GM12878 (cell line): ENCODE measurements at regions not wholly inside any gene's neighbourhood (a gene's known extent, or its start where the extent isn't known, plus 50 kb on each side); places are given as distances from the start of the nearest gene placed in this dataset.

Experiments used
- ATAC-seq: fragments of 200-7000 bp; cut with Tn5 transposase; 3 replicates; pipeline ENCODE4 v1.9.1; 2020; ENCODE audit warnings: mild to moderate bottlenecking, moderate library complexity
- BruUV-seq: library from RNA; stranded (reverse); fragments of 400-500 nt; replicated peaks from 2 replicates; lab custom pipeline; 2021; lab: Mats Ljungman, UMichigan
- CTCF ChIA-PET: fragments of 300-600 bp; sonication (Branson Sonifier 250); formaldehyde crosslinking; extraction: SDS; loops from one replicate; lab custom pipeline; 2021; ENCODE audit warnings: inconsistent platforms; lab: Yijun Ruan, JAX
- POLR2A ChIA-PET: fragments of 350-600 bp; formaldehyde crosslinking; extraction: SDS; loops from one replicate; lab custom pipeline; 2021; ENCODE audit warnings: inconsistent platforms; lab: Charles Lee
- RAD21 ChIA-PET: fragments of 300-600 bp; sonication (Branson Sonifier 250); formaldehyde crosslinking; loops from one replicate; lab custom pipeline; 2023; ENCODE audit warnings: antibody characterized with exemption; ENCODE audit not compliant: unreplicated experiment; lab: Charles Lee
- SMC1A ChIA-PET: fragments of 300-600 bp; sonication (Branson Sonifier 250); formaldehyde crosslinking; loops from one replicate; lab custom pipeline; 2023; ENCODE audit not compliant: unreplicated experiment, uncharacterized antibody; lab: Charles Lee
- DNase-seq: peaks from one replicate; pipeline ENCODE4 v3.0.0-alpha.2; 2011; ENCODE audit warnings: low read depth, low spot score
- FAIRE-seq: peaks from 3 replicates; lab custom pipeline; 2011; peaks lifted over from hg19 to GRCh38; lab: Jason Lieb, UNC
- H2AFZ ChIP-seq: 2 replicates; pipeline ENCODE4 v1.6.0; 2011; ENCODE audit warnings: low read depth, low read length, control low read depth; ENCODE audit not compliant: control insufficient read depth
- H3K27ac ChIP-seq: 2 replicates; pipeline ENCODE4 v1.5.1; 2011; ENCODE audit warnings: control low read depth; ENCODE audit not compliant: control insufficient read depth, insufficient read depth
- H3K27me3 ChIP-seq, 2 experiments: replicated peaks in 1 of 2; 2 replicates each; pipeline versions ENCODE4 v1.6.0 to v1.6.1; 2011; ENCODE audit warnings: low read length in 1 of 2; ENCODE audit not compliant: control insufficient read depth in 2 of 2, insufficient read depth in 2 of 2
- H3K36me3 ChIP-seq, 2 experiments: 2 replicates each; pipeline ENCODE4 v1.5.1; 2011; ENCODE audit warnings: low read length in 1 of 2; ENCODE audit not compliant: control insufficient read depth in 2 of 2, insufficient read depth in 2 of 2
- H3K4me1 ChIP-seq: 2 replicates; pipeline ENCODE4 v1.6.1; 2011; ENCODE audit warnings: mild to moderate bottlenecking, low read length, moderate library complexity, mixed read lengths; ENCODE audit not compliant: control insufficient read depth, insufficient read depth
- H3K4me2 ChIP-seq: 2 replicates; pipeline ENCODE4 v1.6.0; 2011; ENCODE audit warnings: control low read depth; ENCODE audit not compliant: control insufficient read depth, insufficient read depth
- H3K4me3 ChIP-seq: fragments of 200-600 bp; sonication (generic); 2 replicates; pipeline ENCODE4 v1.5.1; 2016
- H3K79me2 ChIP-seq: 2 replicates; pipeline ENCODE4 v1.6.0; 2011; ENCODE audit warnings: low read length; ENCODE audit not compliant: control insufficient read depth, insufficient read depth
- H3K9ac ChIP-seq: 2 replicates; pipeline ENCODE4 v1.8.0; 2011; ENCODE audit warnings: low read length, control low read depth, mixed read lengths; ENCODE audit not compliant: control insufficient read depth, insufficient read depth
- H3K9me3 ChIP-seq: replicated peaks from 3 replicates; pipeline ENCODE4 v1.5.1; 2011; ENCODE audit warnings: mild to moderate bottlenecking, low read length; ENCODE audit not compliant: control insufficient read depth, insufficient read depth
- H4K20me1 ChIP-seq: 2 replicates; pipeline ENCODE4 v1.6.0; 2011; ENCODE audit not compliant: control insufficient read depth, insufficient read depth
- CBFB ChIP-seq: IDR thresholded peaks from 2 replicates; pipeline ENCODE4 v1.6.1; 2016; ENCODE audit warnings: antibody characterized with exemption, low read depth
- ELK1 ChIP-seq: IDR thresholded peaks from 2 replicates; pipeline ENCODE4 v1.6.1; 2012; ENCODE audit warnings: low read depth, low read length, improper control_type of control experiment
- MTA2 ChIP-seq: fragments of 450-650 bp; IDR thresholded peaks from 2 replicates; pipeline ENCODE4 v1.6.1; 2016; ENCODE audit warnings: low read depth, mild to moderate bottlenecking, moderate library complexity
- MXI1 ChIP-seq: fragments of 150-350 bp; IDR thresholded peaks from 2 replicates; pipeline ENCODE4 v1.6.1; 2011; ENCODE audit warnings: low read depth, mild to moderate bottlenecking, inconsistent platforms, low read length, improper control_type of control experiment
- NR2C2 ChIP-seq: IDR thresholded peaks from 2 replicates; pipeline ENCODE4 v1.6.1; 2011; ENCODE audit warnings: borderline replicate concordance, low read depth; ENCODE audit not compliant: control insufficient read depth, insufficient read length
- PAX5 ChIP-seq: IDR thresholded peaks from 2 replicates; pipeline ENCODE4 v1.6.1; 2011; ENCODE audit warnings: low read depth, low read length, borderline replicate concordance
- SMARCA5 ChIP-seq: fragments of 450-650 bp; IDR thresholded peaks from 2 replicates; pipeline ENCODE4 v1.6.1; 2017; ENCODE audit warnings: mild to moderate bottlenecking
- SP1 ChIP-seq: IDR thresholded peaks from one replicate; pipeline ENCODE4 v1.6.1; 2011; ENCODE audit warnings: low read depth, low read length
- SUZ12 ChIP-seq: fragments of 200-600 bp; sonication (generic); IDR thresholded peaks from one replicate; pipeline ENCODE4 v1.6.1; 2018; ENCODE audit warnings: antibody characterized with exemption, mild to moderate bottlenecking; ENCODE audit not compliant: unreplicated experiment
- TAF1 ChIP-seq: IDR thresholded peaks from 2 replicates; pipeline ENCODE4 v1.6.1; 2011; ENCODE audit warnings: mild to moderate bottlenecking, low read depth, low read length, borderline replicate concordance
- USF2 ChIP-seq: IDR thresholded peaks from 2 replicates; pipeline ENCODE4 v1.6.1; 2011; ENCODE audit warnings: low read depth, low read length, improper control_type of control experiment, borderline replicate concordance
- WRNIP1 ChIP-seq: IDR thresholded peaks from 2 replicates; pipeline ENCODE4 v1.6.1; 2011; ENCODE audit warnings: low read depth, low read length, improper control_type of control experiment, borderline replicate concordance
- ZNF384 ChIP-seq: IDR thresholded peaks from 2 replicates; pipeline ENCODE4 v1.6.1; 2012; ENCODE audit warnings: low read depth, mild to moderate bottlenecking, low read length, improper control_type of control experiment, borderline replicate concordance
- WGBS: methylation state at CpG from one replicate; pipeline ENCODE4 v1.1.6; 2016; ENCODE audit warnings: low lambda C conversion rate; ENCODE audit not compliant: insufficient replicate concordance, insufficient coverage; ENCODE audit errors: missing lambda C conversion rate; 5-methylcytosine and 5-hydroxymethylcytosine counted together
- in situ Hi-C: fragments of 300-500 bp; cut with MboI; formaldehyde crosslinking; loops from 9 replicates; pipeline ENCODE4 v1.14.3; 2018; ENCODE audit warnings: mixed read lengths
- intact Hi-C: fragments of 100-400 bp; cut with micrococcal nuclease; formaldehyde crosslinking; loops from one replicate; pipeline ENCODE4 v1.14.2; 2022; ENCODE audit not compliant: unreplicated experiment

- ATAC-seq = no peak
- 36% methylated on average over 5 of the region's 5 CpGs for WGBS
These were observed 437.4 kb upstream of the THBS1 start for GRCh38 chr15:39143479-39143878.

GRCh38 chr15:39144051-39144450, 436.8 kb upstream of the THBS1 start:
- no TSS peak for BruUV-seq
- no peak for TF ChIP-seq TAF1
- no peak for TF ChIP-seq SP1
- no peak for TF ChIP-seq SMARCA5
- TF ChIP-seq ELK1 = no peak
- TF ChIP-seq PAX5 = no peak
- TF ChIP-seq SUZ12 = no peak
- no peak for TF ChIP-seq ZNF384
- no peak for TF ChIP-seq CBFB
- TF ChIP-seq MTA2 = no peak
- TF ChIP-seq USF2 = no peak
- TF ChIP-seq NR2C2 = no peak
- no peak for TF ChIP-seq WRNIP1
- ChIA-PET SMC1A (interaction anchor here (0.6 to 1.2 kb wide), 2 partner anchors 19 to 540 kb away, joined by 3 read pairs; no protein-coding TSS in a partner anchor), POLR2A (no interaction called here), RAD21 (no interaction called here), CTCF (interaction anchor here (1.3 to 1.5 kb wide), 2 partner anchors 32 to 613 kb away, joined by 3 read pairs; no protein-coding TSS in a partner anchor)
- H3K4me2 ChIP-seq = no peak overlapping the region
- in situ Hi-C loops = no loop called here
- H3K27me3 ChIP-seq = no peaks in the 10 kb centered on the region
- intact Hi-C loops = no loop called here
- no peak overlapping the region for H3K27ac ChIP-seq
- no peak for ATAC-seq
- H3K9ac ChIP-seq = no peak overlapping the region
- no peak overlapping the region for H3K4me3 ChIP-seq
- 42% methylated on average over 2 of the region's 2 CpGs for WGBS
- no peaks in the 10 kb centered on the region for H3K79me2 ChIP-seq
- H2AFZ ChIP-seq = no peak overlapping the region
- no peaks in the 10 kb centered on the region for H3K4me1 ChIP-seq
- no peaks in the 10 kb centered on the region for H4K20me1 ChIP-seq
- no peak for FAIRE-seq
- no peaks in the 10 kb centered on the region for H3K36me3 ChIP-seq
- no peak for DNase-seq
- H3K9me3 ChIP-seq = no peaks in the 10 kb centered on the region

More at GRCh38 chr15:39143479-39143878, 437.4 kb upstream of the THBS1 start:
- H3K79me2 ChIP-seq = no peaks in the 10 kb centered on the region
- H3K4me2 ChIP-seq = no peak overlapping the region
- no peaks in the 10 kb centered on the region for H4K20me1 ChIP-seq
- TF ChIP-seq MXI1 = no peak
- H3K27me3 ChIP-seq = no peaks in the 10 kb centered on the region
- CTCF ChIA-PET = interaction anchor here (0.7 to 1.5 kb wide), 3 partner anchors 32 to 613 kb away, joined by 3 read pairs; no protein-coding TSS in a partner anchor
- intact Hi-C loops = no loop called here
- no peaks in the 10 kb centered on the region for H3K9me3 ChIP-seq
- RAD21 ChIA-PET = no interaction called here
- no peak overlapping the region for H3K4me3 ChIP-seq
- SMC1A ChIA-PET = interaction anchor here (1.2 to 1.7 kb wide), 2 partner anchors 9 to 18 kb away, joined by 3 to 6 read pairs; no protein-coding TSS in a partner anchor
- H3K36me3 ChIP-seq = no peaks in the 10 kb centered on the region
- no peak for DNase-seq
- no peak overlapping the region for H3K27ac ChIP-seq
- no peak overlapping the region for H3K9ac ChIP-seq
- POLR2A ChIA-PET = no interaction called here
- in situ Hi-C loops = no loop called here
- no peak for FAIRE-seq
- no peak overlapping the region for H2AFZ ChIP-seq
- BruUV-seq = no TSS peak
- no peaks in the 10 kb centered on the region for H3K4me1 ChIP-seq
